ENCODE measurements at regions not wholly inside any gene's neighbourhood (a gene's known extent, or its start where the extent isn't known, plus 50 kb on each side); places are given as distances from the start of the nearest gene placed in this dataset.

- H3K27me3 ChIP-seq (ENCODE audit: insufficient read depth, low read length, poor library complexity, severe bottlenecking): no peaks in the 10 kb centered on the region
- no peak overlapping the region for H2AFZ ChIP-seq (ENCODE audit: low read length)
- no peaks in the 10 kb centered on the region for H3K79me2 ChIP-seq (ENCODE audit: insufficient read depth, low read length)
- no peaks in the 10 kb centered on the region for H3K4me1 ChIP-seq (ENCODE audit: insufficient read depth, low read length, poor library complexity, severe bottlenecking)
- H3K36me3 ChIP-seq (ENCODE audit: insufficient read depth, low read length): no peaks in the 10 kb centered on the region
- H3K9ac ChIP-seq (ENCODE audit: low read depth, low read length, poor library complexity, severe bottlenecking): no peak overlapping the region
- no peaks in the 10 kb centered on the region for H4K20me1 ChIP-seq (ENCODE audit: insufficient read depth, low read length, poor library complexity, severe bottlenecking)
- no peak overlapping the region for H3K4me2 ChIP-seq (ENCODE audit: low read depth, low read length, poor library complexity, severe bottlenecking)
- no peak overlapping the region for H3K4me3 ChIP-seq (ENCODE audit: low read length, poor library complexity, severe bottlenecking)
- peaks cover 27% of the 10 kb centered on the region; the same call in 1 of the 2 replicates for H3K9me3 ChIP-seq (ENCODE audit: insufficient read depth, low read depth, low read length)
- no peaks in the 10 kb centered on the region for H3K9me2 ChIP-seq (replicated peaks; ENCODE audit: low read depth, low read length)
- TF ChIP-seq EZH2phosphoT487 (IDR thresholded peaks at IDR 0.05; ENCODE audit: borderline replicate concordance) (no peak), CTCF (conservative IDR thresholded peaks at IDR 0.05; ENCODE audit: low read length) (no peak)
- H3F3A ChIP-seq (ENCODE audit: low read depth): no peaks in the 10 kb centered on the region
Measured at GRCh38 chr11:134760957-134761356, 348.9 kb upstream of the B3GAT1 start.

GRCh38 chr11:134760299-134760698 lies 348.3 kb upstream of the B3GAT1 start:
- Histone ChIP-seq H3F3A (ENCODE audit: low read depth) (no peaks in the 10 kb centered on the region), H3K9me2 (replicated peaks; ENCODE audit: low read depth, low read length) (no peaks in the 10 kb centered on the region), H3K4me1 (ENCODE audit: insufficient read depth, low read length, poor library complexity, severe bottlenecking) (no peaks in the 10 kb centered on the region), H3K4me3 (ENCODE audit: low read length, poor library complexity, severe bottlenecking) (no peak overlapping the region), H3K79me2 (ENCODE audit: insufficient read depth, low read length) (no peaks in the 10 kb centered on the region), H3K9me3 (ENCODE audit: insufficient read depth, low read depth, low read length) (peaks cover 20% of the 10 kb centered on the region; the same call in 1 of the 2 replicates), H3K36me3 (ENCODE audit: insufficient read depth, low read length) (no peaks in the 10 kb centered on the region), H4K20me1 (ENCODE audit: insufficient read depth, low read length, poor library complexity, severe bottlenecking) (no peaks in the 10 kb centered on the region), H3K9ac (ENCODE audit: low read depth, low read length, poor library complexity, severe bottlenecking) (no peak overlapping the region), H3K27me3 (ENCODE audit: insufficient read depth, low read length, poor library complexity, severe bottlenecking) (no peaks in the 10 kb centered on the region), H3K4me2 (ENCODE audit: low read depth, low read length, poor library complexity, severe bottlenecking) (no peak overlapping the region), H2AFZ (ENCODE audit: low read length) (no peak overlapping the region)
- TF ChIP-seq CTCF (conservative IDR thresholded peaks at IDR 0.05; ENCODE audit: low read length) (no peak), EZH2phosphoT487 (IDR thresholded peaks at IDR 0.05; ENCODE audit: borderline replicate concordance) (no peak)

- Histone ChIP-seq H3K36me3 (ENCODE audit: insufficient read depth, low read length) (no peaks in the 10 kb centered on the region), H3K27me3 (ENCODE audit: insufficient read depth, low read length, poor library complexity, severe bottlenecking) (no peaks in the 10 kb centered on the region), H3K79me2 (ENCODE audit: insufficient read depth, low read length) (no peaks in the 10 kb centered on the region), H4K20me1 (ENCODE audit: insufficient read depth, low read length, poor library complexity, severe bottlenecking) (no peaks in the 10 kb centered on the region), H3K9ac (ENCODE audit: low read depth, low read length, poor library complexity, severe bottlenecking) (no peak overlapping the region), H3K4me3 (ENCODE audit: low read length, poor library complexity, severe bottlenecking) (no peak overlapping the region), H2AFZ (ENCODE audit: low read length) (no peak overlapping the region), H3K9me2 (replicated peaks; ENCODE audit: low read depth, low read length) (no peaks in the 10 kb centered on the region), H3F3A (ENCODE audit: low read depth) (no peaks in the 10 kb centered on the region), H3K9me3 (ENCODE audit: insufficient read depth, low read depth, low read length) (peaks cover 17% of the 10 kb centered on the region; the same call in 1 of the 2 replicates), H3K4me2 (ENCODE audit: low read depth, low read length, poor library complexity, severe bottlenecking) (no peak overlapping the region), H3K4me1 (ENCODE audit: insufficient read depth, low read length, poor library complexity, severe bottlenecking) (no peaks in the 10 kb centered on the region)
- no peak for TF ChIP-seq EZH2phosphoT487 (IDR thresholded peaks at IDR 0.05; ENCODE audit: borderline replicate concordance)
- TF ChIP-seq CTCF (conservative IDR thresholded peaks at IDR 0.05; ENCODE audit: low read length): no peak
Measured at GRCh38 chr11:134759855-134760254, 347.8 kb upstream of the B3GAT1 start.

All from Loucy (cell line).